Gastroesophageal sphincter (tissue), 4 donors: ENCODE measurements at regions not wholly inside any gene's neighbourhood (a gene's known extent, or its start where the extent isn't known, plus 50 kb on each side); places are given as distances from the start of the nearest gene placed in this dataset.

Experiments
- ATAC-seq: fragments of 150-250 bp; one replicate; pipeline ENCODE4 v1.9.1; 2016; ENCODE audit warnings: mild to moderate bottlenecking, moderate library complexity
- H3K27ac ChIP-seq, 4 donors: fragments of 200-600 bp; sonication (generic) in 3 of 4; 1 replicate in 3 of 4; 2 replicates in 1 of 4; pipeline ENCODE4 v1.5.1; 2016 to 2019
- H3K27me3 ChIP-seq: fragments of 200-600 bp; sonication (generic); one replicate; pipeline ENCODE4 v1.5.1; 2019
- H3K36me3 ChIP-seq, 2 donors: fragments of 200-600 bp; sonication (generic); one replicate each; pipeline ENCODE4 v1.5.1; 2019; ENCODE audit warnings: control low read depth in 1 of 2
- H3K4me1 ChIP-seq, 3 donors: fragments of 200-600 bp; sonication (generic); 1 replicate in 2 of 3; 2 replicates in 1 of 3; pipeline ENCODE4 v1.5.1; 2016 to 2019; ENCODE audit warnings: control low read depth in 2 of 3
- H3K4me3 ChIP-seq, 2 donors: fragments of 200-600 bp; sonication (generic); one replicate each; pipeline ENCODE4 v1.5.1; 2019; ENCODE audit warnings: mild to moderate bottlenecking in 1 of 2, moderate library complexity in 1 of 2
- H3K9me3 ChIP-seq, 3 donors: fragments of 200-600 bp; sonication (generic); one replicate each; pipeline ENCODE4 v1.5.1; 2017 to 2019; ENCODE audit warnings: control low read depth in 2 of 3
- EP300 ChIP-seq: sonication (generic); formaldehyde crosslinking; IDR thresholded peaks from one replicate; pipeline ENCODE4 v1.6.1; 2017; ENCODE audit warnings: antibody characterized with exemption, mild to moderate bottlenecking
- POLR2A ChIP-seq, 2 donors: fragments of 450-650 bp; IDR thresholded peaks; one replicate each; pipeline ENCODE4 v1.6.1; 2017; ENCODE audit warnings: antibody characterized with exemption in 2 of 2, mild to moderate bottlenecking in 2 of 2, moderate library complexity in 1 of 2
- POLR2AphosphoS5 ChIP-seq: sonication (generic); formaldehyde crosslinking; IDR thresholded peaks from one replicate; pipeline ENCODE4 v1.6.1; 2017; ENCODE audit warnings: antibody characterized with exemption
- WGBS, 2 donors: methylation state at CpG; one replicate each; pipeline ENCODE4 v1.1.5; 2018; ENCODE audit warnings: low coverage in 1 of 2; 5-methylcytosine and 5-hydroxymethylcytosine counted together
- TF ChIP-seq, protein P1 (sequence below), 4 experiments: fragments of 200-600 bp in 2 of 4; fragments of 450-650 bp in 2 of 4; sonication (generic) in 1 of 4; IDR thresholded peaks; one replicate each; pipeline ENCODE4 v1.5.1; 2017 to 2019; ENCODE audit warnings: antibody characterized with exemption in 4 of 4, mild to moderate bottlenecking in 2 of 4, moderate library complexity in 2 of 4

DNA sequence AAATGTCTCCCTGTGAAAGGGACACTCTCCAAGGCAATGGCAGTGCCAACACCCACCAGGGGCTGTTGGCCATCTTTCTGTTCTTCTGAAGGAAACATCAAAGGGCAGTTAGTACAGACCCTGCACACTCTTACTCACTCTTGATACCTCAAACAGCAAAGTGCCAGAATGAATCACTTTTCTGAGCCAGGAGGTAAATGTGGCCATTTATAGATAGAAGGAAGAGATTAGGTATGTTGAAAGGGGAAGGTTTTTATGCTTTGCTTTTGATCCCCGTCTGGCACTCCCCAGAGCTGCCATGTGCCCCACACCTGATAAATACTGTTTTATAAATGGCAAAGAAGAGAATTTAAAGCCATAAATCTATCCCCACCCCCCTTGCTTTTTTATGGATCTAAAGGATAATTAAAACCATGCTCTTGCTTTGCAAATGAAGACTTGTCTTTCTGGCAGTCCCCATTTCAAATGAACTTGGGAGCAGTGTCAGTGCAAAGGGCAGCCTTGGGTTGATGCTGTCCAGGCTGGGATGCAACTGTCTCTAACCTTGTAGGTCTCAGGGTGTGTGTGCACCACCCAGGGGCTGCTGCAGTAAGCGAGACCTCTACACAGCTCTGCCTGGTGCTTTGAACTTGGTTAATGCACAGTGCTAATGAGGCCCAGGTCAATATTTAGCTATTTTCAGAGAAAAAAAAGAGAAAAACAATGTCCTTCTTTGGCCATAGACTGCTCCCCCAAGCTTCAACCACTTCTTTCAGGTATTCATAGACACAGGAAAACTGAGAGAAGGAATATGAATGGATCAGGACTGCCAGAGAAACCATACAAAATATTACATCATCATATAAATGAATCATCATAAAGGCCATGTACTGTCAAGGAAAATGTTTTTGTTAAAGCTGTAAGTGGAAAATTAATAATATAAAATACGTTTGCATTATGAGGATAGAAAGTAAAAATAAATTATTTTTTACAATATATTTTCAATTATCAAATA is 207.5 kb downstream of the ETS1 start:
- WGBS, 2 donors: 68 to 69% methylated on average over 2 to 3 of the region's 3 CpGs
- H3K27ac ChIP-seq: no peak overlapping the region
- no peak overlapping the region for H3K4me3 ChIP-seq
- peaks cover 0 to 2% (median 0%) of the 10 kb centered on the region in 3 donors for H3K9me3 ChIP-seq
- no peaks in the 10 kb centered on the region for H3K4me1 ChIP-seq
- no peak for ATAC-seq
- H3K27me3 ChIP-seq: no peaks in the 10 kb centered on the region
- TF ChIP-seq POLR2AphosphoS5 (no peak), EP300 (no peak), POLR2A (IDR thresholded peaks at IDR 0.05) (no peak)
- TF ChIP-seq, protein P1, sequence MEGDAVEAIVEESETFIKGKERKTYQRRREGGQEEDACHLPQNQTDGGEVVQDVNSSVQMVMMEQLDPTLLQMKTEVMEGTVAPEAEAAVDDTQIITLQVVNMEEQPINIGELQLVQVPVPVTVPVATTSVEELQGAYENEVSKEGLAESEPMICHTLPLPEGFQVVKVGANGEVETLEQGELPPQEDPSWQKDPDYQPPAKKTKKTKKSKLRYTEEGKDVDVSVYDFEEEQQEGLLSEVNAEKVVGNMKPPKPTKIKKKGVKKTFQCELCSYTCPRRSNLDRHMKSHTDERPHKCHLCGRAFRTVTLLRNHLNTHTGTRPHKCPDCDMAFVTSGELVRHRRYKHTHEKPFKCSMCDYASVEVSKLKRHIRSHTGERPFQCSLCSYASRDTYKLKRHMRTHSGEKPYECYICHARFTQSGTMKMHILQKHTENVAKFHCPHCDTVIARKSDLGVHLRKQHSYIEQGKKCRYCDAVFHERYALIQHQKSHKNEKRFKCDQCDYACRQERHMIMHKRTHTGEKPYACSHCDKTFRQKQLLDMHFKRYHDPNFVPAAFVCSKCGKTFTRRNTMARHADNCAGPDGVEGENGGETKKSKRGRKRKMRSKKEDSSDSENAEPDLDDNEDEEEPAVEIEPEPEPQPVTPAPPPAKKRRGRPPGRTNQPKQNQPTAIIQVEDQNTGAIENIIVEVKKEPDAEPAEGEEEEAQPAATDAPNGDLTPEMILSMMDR (IDR thresholded peaks at IDR 0.05): no peak
- H3K36me3 ChIP-seq: no peaks in the 10 kb centered on the region

DNA sequence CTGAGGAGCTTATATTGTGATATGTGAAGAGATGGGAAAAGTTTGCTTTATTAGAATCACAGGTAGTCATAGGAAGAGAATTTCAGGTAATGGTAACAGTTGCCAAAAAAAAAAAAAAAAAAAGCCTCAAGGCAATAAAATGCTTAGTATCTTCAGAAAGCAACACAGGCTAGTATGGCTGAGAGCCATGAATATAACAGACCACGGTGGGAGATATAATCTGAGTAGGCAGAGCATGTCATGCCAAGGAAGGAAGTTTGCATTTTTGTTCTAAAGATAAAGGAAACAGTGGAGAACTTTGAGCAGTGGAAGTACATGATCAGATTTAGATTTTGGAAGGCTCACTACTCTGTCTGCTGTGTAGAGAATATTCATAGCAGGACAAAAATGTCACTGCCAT is 211.4 kb downstream of the ETS1 start:
- Histone ChIP-seq H3K27ac (no peak overlapping the region), H3K4me1 (no peaks in the 10 kb centered on the region), H3K36me3 (no peaks in the 10 kb centered on the region), H3K9me3 (no peaks in the 10 kb centered on the region), H3K27me3 (no peaks in the 10 kb centered on the region), H3K4me3 (no peak overlapping the region)
- 0 to 8% methylated on average over 1 of the region's 1 CpG for WGBS, 2 donors
- TF ChIP-seq EP300 (no peak), POLR2AphosphoS5 (no peak)
- TF ChIP-seq, protein P1 (IDR thresholded peaks at IDR 0.05): no peak
- no peak for ATAC-seq

DNA sequence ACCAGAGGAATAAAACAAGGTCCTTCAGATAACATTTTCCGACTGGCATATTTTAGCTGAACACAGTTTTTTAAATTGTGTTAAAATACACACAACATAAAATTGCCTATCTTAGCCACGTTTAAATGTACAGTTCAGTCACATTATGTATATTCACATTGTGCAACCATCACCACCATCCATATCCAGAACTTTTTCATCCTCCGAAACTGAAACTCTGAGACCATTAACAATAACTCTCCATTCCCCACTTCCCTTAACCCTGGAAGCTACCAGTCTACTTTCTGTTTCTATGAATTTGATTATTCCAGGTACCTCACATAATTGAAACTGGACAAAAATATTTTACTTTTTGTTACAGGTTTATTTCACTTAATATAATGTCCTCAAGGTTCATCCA is 213.3 kb downstream of the ETS1 start:
- ATAC-seq: no peak
- Histone ChIP-seq H3K4me1 (no peaks in the 10 kb centered on the region), H3K27ac (no peak overlapping the region), H3K36me3 (no peaks in the 10 kb centered on the region), H3K27me3 (no peaks in the 10 kb centered on the region), H3K4me3 (no peak overlapping the region), H3K9me3 (no peaks in the 10 kb centered on the region)
- WGBS, 2 donors: 80 to 86% methylated on average over 3 of the region's 3 CpGs
- TF ChIP-seq POLR2AphosphoS5 (no peak), POLR2A (IDR thresholded peaks at IDR 0.05) (no peak), EP300 (no peak)
- TF ChIP-seq, protein P1 (IDR thresholded peaks at IDR 0.05): no peak

DNA sequence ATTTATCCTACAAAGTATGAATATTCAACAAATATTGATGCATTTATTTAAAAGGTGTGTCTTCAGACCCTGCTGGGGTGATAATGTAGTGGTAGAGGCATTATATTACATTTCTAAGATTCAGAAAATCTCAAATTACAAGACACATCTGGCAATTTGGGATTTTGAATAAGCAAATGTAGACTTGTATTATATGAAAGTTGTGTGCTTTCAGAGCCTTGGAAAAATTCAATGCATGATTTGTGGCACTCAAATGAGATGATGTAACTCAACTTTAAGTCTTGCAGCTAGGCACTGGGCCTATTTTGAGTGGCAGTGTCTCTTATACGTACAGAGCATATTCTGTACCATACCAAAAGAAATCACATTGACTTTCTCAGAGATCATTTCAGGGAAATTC is 214.4 kb downstream of the ETS1 start:
- 62 to 89% methylated on average over 1 of the region's 1 CpG for WGBS, 2 donors

More for the DNA sequence above, 214.4 kb downstream of the ETS1 start:
- TF ChIP-seq POLR2AphosphoS5: no peak
- no peak for TF ChIP-seq POLR2A (IDR thresholded peaks at IDR 0.05)
- TF ChIP-seq EP300: no peak
- TF ChIP-seq, protein P1 (IDR thresholded peaks at IDR 0.05): no peak
- no peaks in the 10 kb centered on the region for H3K9me3 ChIP-seq
- H3K36me3 ChIP-seq: no peaks in the 10 kb centered on the region
- no peak for ATAC-seq
- H3K4me1 ChIP-seq: no peaks in the 10 kb centered on the region
- H3K27me3 ChIP-seq: no peaks in the 10 kb centered on the region
- no peak overlapping the region for H3K4me3 ChIP-seq
- no peak overlapping the region for H3K27ac ChIP-seq
